Coronary artery (tissue), 2 donors: ENCODE measurements at regions not wholly inside any gene's neighbourhood (a gene's known extent, or its start where the extent isn't known, plus 50 kb on each side); places are given as distances from the start of the nearest gene placed in this dataset.
A peak's percentile ranks its signal among the peaks of the same experiment; 100 is the strongest.

Experiments
- DNase-seq: peaks from one replicate; pipeline ENCODE4 v3.0.0-alpha.2; 2017; ENCODE audit warnings: low spot score
- H3K27ac ChIP-seq, 2 donors: fragments of 200-600 bp; sonication (generic); one replicate each; pipeline ENCODE4 v1.5.1; 2016 to 2019
- H3K4me3 ChIP-seq: fragments of 200-600 bp; sonication (generic); 2 replicates; pipeline ENCODE4 v1.5.1; 2016; ENCODE audit warnings: mild to moderate bottlenecking, moderate library complexity
- TF ChIP-seq, protein P1 (sequence below): fragments of 200-600 bp; sonication (generic); IDR thresholded peaks from one replicate; pipeline ENCODE4 v1.5.1; 2019; ENCODE audit warnings: antibody characterized with exemption

GRCh38 chr9:134214386-134214765 lies 50.0 kb upstream of the RNU6ATAC start:
- Histone ChIP-seq H3K27ac (no peak overlapping the region), H3K4me3 (no peak overlapping the region)
- no peak for DNase-seq
- TF ChIP-seq, protein P1, sequence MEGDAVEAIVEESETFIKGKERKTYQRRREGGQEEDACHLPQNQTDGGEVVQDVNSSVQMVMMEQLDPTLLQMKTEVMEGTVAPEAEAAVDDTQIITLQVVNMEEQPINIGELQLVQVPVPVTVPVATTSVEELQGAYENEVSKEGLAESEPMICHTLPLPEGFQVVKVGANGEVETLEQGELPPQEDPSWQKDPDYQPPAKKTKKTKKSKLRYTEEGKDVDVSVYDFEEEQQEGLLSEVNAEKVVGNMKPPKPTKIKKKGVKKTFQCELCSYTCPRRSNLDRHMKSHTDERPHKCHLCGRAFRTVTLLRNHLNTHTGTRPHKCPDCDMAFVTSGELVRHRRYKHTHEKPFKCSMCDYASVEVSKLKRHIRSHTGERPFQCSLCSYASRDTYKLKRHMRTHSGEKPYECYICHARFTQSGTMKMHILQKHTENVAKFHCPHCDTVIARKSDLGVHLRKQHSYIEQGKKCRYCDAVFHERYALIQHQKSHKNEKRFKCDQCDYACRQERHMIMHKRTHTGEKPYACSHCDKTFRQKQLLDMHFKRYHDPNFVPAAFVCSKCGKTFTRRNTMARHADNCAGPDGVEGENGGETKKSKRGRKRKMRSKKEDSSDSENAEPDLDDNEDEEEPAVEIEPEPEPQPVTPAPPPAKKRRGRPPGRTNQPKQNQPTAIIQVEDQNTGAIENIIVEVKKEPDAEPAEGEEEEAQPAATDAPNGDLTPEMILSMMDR, result no peak

- TF ChIP-seq, protein P1, result no peak
- no peak for DNase-seq
- peak overlapping the region in 1 of 2 donors; percentile 65 for H3K27ac ChIP-seq
Measured at GRCh38 chr9:134214766-134215419, 50.5 kb upstream of the RNU6ATAC start.

GRCh38 chr9:134215420-134215698 lies 51.0 kb upstream of the RNU6ATAC start:
- DNase-seq, result no peak
- H3K27ac ChIP-seq, result peak overlapping the region in 1 of 2 donors; percentile 65
- TF ChIP-seq, protein P1, result no peak
- H3K4me3 ChIP-seq, result no peak overlapping the region

More at GRCh38 chr9:134214766-134215419, 50.5 kb upstream of the RNU6ATAC start:
- no peak overlapping the region for H3K4me3 ChIP-seq

GRCh38 chr9:134215699-134216448 lies 51.5 kb upstream of the RNU6ATAC start:
- peak overlapping the region in 1 of 2 donors; percentile 65 for H3K27ac ChIP-seq
- TF ChIP-seq, protein P1, result no peak
- no peak for DNase-seq
- H3K4me3 ChIP-seq, result no peak overlapping the region

DNA sequence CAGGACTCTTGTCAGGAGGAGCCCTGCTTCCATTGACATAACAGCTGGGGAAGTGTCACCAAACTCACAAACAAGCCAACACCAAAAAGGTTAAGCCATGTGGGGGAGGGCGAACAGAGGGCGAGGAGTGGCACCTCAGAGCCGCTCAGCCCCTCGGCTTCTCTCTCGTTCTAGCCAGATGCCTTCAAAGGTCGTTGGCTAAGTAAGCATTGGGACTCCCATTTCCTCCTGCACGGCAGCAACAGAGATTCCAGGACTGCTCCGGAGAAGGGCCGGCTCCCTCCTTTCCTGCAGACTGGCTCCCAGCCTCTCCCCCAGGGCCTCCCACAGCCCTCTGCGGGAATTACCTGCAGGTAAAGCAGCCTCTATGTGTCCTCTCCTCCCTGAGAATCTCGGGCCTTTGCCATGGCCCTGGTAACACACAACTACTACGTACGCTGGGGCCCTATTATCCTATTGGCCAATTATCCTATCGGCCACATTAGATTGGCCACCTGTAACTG lies 52.1 kb upstream of the RNU6ATAC start:
- DNase-seq, result no peak
- Histone ChIP-seq H3K27ac (peak overlapping the region in 1 of 2 donors; percentile 4), H3K4me3 (no peak overlapping the region)
- TF ChIP-seq, protein P1, result no peak

- no peak for DNase-seq
- no peak overlapping the region for H3K27ac ChIP-seq
Measured at GRCh38 chr9:134216961-134217360, 52.6 kb upstream of the RNU6ATAC start.

More at GRCh38 chr9:134216961-134217360, 52.6 kb upstream of the RNU6ATAC start:
- TF ChIP-seq, protein P1, result no peak
- no peak overlapping the region for H3K4me3 ChIP-seq
